Chondrocyte (in vitro differentiated cells): ENCODE measurements at regions not wholly inside any gene's neighbourhood (a gene's known extent, or its start where the extent isn't known, plus 50 kb on each side); places are given as distances from the start of the nearest gene placed in this dataset.

Experiments
- DNase-seq: peaks from one replicate; pipeline ENCODE4 v3.0.0; 2021; ENCODE audit warnings: mixed read lengths, low spot score
- H3K27ac Mint-ChIP-seq: one replicate; pipeline ENCODE4 v1.8.0; 2021; ENCODE audit warnings: mild to moderate bottlenecking, moderate library complexity, mixed read lengths; ENCODE audit not compliant: unreplicated experiment
- H3K27me3 Mint-ChIP-seq: 2 replicates; pipeline ENCODE4 v1.8.0; 2021; ENCODE audit warnings: low read depth, mixed read lengths
- H3K36me3 Mint-ChIP-seq: 2 replicates; pipeline ENCODE4 v1.8.0; 2021; ENCODE audit warnings: low read depth, mixed read lengths
- H3K4me1 Mint-ChIP-seq: 2 replicates; pipeline ENCODE4 v1.8.0; 2021; ENCODE audit warnings: low read depth, mild to moderate bottlenecking, mixed read lengths
- H3K4me3 Mint-ChIP-seq: one replicate; pipeline ENCODE4 v1.8.0; 2021; ENCODE audit warnings: mild to moderate bottlenecking, moderate library complexity, mixed read lengths; ENCODE audit not compliant: unreplicated experiment
- H3K9me3 Mint-ChIP-seq: 2 replicates; pipeline ENCODE4 v1.8.0; 2021; ENCODE audit warnings: low read depth, mixed read lengths
- CTCF ChIP-seq: fragments of 200-600 bp; sonication (generic); IDR thresholded peaks from 2 replicates; pipeline ENCODE4 v1.5.0; 2021; ENCODE audit warnings: antibody characterized with exemption, mild to moderate bottlenecking, moderate library complexity

- Mint-ChIP-seq H3K36me3 (no peaks in the 10 kb centered on the region), H3K27me3 (peaks cover 43% of the 10 kb centered on the region), H3K9me3 (peaks cover under 1% of the 10 kb centered on the region), H3K27ac (no peak overlapping the region), H3K4me3 (no peak overlapping the region), H3K4me1 (no peaks in the 10 kb centered on the region)
- DNase-seq, result no peak
- peak; percentile 14 for TF ChIP-seq CTCF
These were observed 423.3 kb upstream of the IL12A start for GRCh38 chr3:159565313-159565712.

- H3K4me1 Mint-ChIP-seq, result peaks cover 9% of the 10 kb centered on the region
- TF ChIP-seq CTCF, result no peak
- no peaks in the 10 kb centered on the region for H3K36me3 Mint-ChIP-seq
- H3K9me3 Mint-ChIP-seq, result no peaks in the 10 kb centered on the region
- no peak for DNase-seq
- H3K27me3 Mint-ChIP-seq, result peaks cover 5% of the 10 kb centered on the region
- H3K4me3 Mint-ChIP-seq, result no peak overlapping the region
- H3K27ac Mint-ChIP-seq, result no peak overlapping the region
These were observed 405.0 kb upstream of the IL12A start for GRCh38 chr3:159583662-159584061.

GRCh38 chr3:159584421-159584820, 404.2 kb upstream of the IL12A start:
- H3K9me3 Mint-ChIP-seq, result no peaks in the 10 kb centered on the region

GRCh38 chr3:159586571-159587202, 401.9 kb upstream of the IL12A start:
- Mint-ChIP-seq H3K9me3 (no peaks in the 10 kb centered on the region), H3K27me3 (peaks cover 7% of the 10 kb centered on the region), H3K4me1 (peaks cover 7% of the 10 kb centered on the region), H3K27ac (no peak overlapping the region), H3K36me3 (no peaks in the 10 kb centered on the region), H3K4me3 (no peak overlapping the region)
- TF ChIP-seq CTCF, result peak; percentile 83
- DNase-seq, result no peak

More at GRCh38 chr3:159584421-159584820, 404.2 kb upstream of the IL12A start:
- no peak for TF ChIP-seq CTCF
- no peak for DNase-seq
- Mint-ChIP-seq H3K27ac (no peak overlapping the region), H3K27me3 (peaks cover 5% of the 10 kb centered on the region), H3K4me3 (no peak overlapping the region), H3K36me3 (no peaks in the 10 kb centered on the region), H3K4me1 (peaks cover 9% of the 10 kb centered on the region)

GRCh38 chr3:159593927-159594605, 394.6 kb upstream of the IL12A start:
- H3K36me3 Mint-ChIP-seq, result peaks cover 3% of the 10 kb centered on the region
- H3K27me3 Mint-ChIP-seq, result peaks cover 16% of the 10 kb centered on the region
- no peak overlapping the region for H3K27ac Mint-ChIP-seq
- H3K4me3 Mint-ChIP-seq, result no peak overlapping the region
- no peak for DNase-seq
- no peaks in the 10 kb centered on the region for H3K4me1 Mint-ChIP-seq
- H3K9me3 Mint-ChIP-seq, result peaks cover 12% of the 10 kb centered on the region
- TF ChIP-seq CTCF, result no peak
